Stimulated activated naive CD4-positive, alpha-beta T cell treated with Interleukin-2 at 50 U/mL for 16 hours (primary cell): ENCODE measurements at regions not wholly inside any gene's neighbourhood (a gene's known extent, or its start where the extent isn't known, plus 50 kb on each side); places are given as distances from the start of the nearest gene placed in this dataset.
"Not testable (repeated sequence)": the region's sequence is repeated elsewhere in the genome, so short reads cannot be mapped to it uniquely, and the experiment has no call there.

Experiments used
- DNase-seq: peaks from one replicate; lab custom pipeline; 2025; lab: John Stamatoyannopoulos, UW

DNA sequence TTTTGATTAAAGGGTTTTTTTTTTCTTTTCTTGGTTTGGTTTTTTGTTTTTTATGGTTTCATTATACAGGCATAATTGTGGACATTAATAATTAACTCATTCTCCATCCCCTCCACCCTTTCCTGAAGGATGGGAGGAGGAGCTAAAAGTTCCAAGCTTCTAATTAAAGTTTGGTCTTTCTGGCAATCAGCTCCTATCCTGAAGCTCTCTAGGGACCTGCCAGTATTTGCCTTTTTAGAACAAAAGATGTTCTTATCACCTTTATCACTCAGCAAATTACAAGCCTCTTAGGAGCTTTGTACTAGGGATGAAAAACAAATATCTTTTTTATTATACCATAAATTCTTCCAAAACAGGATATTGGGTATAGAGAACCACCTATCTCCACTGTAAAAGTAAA is 589.8 kb downstream of the PDHA2 start:
- no peak for DNase-seq

DNA sequence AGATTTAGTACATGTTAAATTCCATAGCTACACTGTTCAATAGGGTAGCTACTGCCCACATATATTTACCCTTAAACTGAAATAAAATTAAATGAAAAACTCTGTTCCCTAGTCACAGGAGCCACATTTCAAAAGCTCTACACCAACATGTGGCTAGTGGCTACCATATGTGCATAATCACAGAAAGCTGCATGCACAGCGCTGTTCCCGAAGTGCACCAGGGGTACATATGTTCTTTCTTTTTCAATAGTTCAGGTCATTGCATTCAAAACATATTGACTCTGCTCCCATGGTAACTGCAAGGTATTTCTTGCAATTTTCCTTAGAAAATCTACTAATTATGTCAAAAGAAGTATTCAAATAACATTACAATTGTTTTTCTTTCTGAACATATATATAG is 591.2 kb downstream of the PDHA2 start:
- no peak for DNase-seq

DNA sequence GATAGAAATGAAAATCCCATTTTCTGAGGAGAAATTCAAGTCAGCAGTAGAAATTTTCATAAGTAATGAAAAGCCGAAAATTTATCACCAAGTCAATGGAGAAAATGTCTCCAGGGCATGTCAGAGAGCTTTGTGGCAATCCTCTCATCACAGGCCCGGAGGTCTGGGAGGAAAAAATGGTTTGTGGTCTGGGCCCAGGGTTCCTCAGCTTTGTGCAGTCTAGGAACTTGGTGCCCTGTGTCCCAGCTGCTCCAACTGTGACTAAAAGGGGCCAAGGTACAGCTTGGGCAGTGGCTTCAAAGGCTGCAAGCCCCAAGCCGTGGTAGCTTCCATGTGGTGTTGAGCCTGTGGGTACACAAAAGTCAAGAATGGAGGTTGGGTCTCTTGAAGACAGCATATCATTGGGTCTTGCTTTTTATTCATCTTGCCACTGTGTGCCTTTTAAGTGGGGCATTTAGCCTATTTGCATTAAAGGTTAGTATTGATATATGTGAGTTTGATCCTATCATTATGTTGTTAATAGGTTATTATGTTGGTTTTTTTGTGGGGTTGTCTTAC is 608.5 kb downstream of the PDHA2 start:
- DNase-seq: no peak

DNA sequence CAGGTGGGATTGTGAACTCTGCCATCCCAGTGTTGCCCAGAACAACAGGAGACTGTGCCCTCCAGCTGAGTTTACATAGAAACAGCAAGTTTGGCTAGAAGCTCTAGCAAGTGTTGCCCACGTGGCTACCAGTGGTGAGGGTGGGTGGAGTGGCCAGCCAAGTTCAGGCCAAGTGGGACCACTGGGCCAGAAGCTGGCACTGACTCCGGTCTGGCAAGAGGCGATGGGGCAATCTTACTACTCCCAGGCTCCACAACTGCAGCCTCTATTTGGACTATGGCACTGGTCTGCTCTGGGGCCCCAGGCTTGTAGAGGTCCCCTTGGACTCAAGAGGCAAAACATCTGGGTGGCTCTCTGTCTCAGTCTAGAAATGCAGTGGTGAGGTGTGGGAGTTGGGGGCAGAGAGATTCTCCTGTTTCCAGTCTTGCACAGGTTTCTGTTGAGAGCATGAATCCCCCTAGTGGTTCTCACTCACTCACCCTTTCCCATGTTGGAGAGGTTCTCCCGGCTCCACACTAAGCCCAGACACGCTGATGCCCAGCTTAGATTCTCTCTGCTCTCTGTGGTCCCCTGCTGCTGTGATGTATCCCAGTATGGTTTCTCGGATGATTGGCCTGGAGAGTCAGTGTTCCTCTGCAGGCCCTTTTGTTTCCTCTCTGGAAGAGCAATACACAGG is 615.3 kb downstream of the PDHA2 start:
- no peak for DNase-seq

DNA sequence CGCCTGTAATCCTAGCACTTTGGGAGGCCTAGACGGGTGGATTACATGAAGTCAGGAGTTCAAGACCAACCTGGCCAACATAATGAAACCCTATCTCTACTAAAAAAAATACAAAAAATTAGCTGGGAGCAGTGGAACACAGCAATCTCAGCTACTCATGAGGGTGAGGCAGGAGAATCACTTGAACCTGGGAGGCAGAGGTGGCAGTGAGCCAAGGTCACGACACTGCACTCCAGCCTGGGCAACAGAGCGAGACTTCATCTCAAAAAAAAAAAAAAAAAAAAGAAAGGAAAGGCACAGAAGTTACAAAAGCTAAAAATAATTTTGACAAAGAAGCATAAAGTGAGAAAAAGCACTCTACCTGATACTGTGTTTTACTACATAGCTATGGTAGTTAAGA is 618.1 kb downstream of the PDHA2 start:
- DNase-seq: not testable (repeated sequence)

DNA sequence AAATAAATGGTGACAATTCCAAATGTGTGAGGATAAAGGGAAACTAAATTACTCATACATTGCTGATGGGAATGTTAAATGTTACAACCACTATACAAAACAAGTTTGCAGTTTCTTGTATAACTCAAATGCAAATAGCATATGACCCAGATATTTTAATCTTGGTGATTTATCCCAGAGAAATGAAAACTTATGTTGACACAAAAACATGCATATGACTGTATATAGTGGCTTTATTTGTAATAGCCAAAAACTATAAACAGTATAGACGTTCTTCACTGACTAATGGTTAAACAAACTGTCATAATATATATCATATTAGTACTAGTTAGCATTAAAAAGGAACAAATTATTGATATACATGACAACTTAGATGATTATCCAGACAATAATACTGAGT is 619.2 kb downstream of the PDHA2 start:
- no peak for DNase-seq

DNA sequence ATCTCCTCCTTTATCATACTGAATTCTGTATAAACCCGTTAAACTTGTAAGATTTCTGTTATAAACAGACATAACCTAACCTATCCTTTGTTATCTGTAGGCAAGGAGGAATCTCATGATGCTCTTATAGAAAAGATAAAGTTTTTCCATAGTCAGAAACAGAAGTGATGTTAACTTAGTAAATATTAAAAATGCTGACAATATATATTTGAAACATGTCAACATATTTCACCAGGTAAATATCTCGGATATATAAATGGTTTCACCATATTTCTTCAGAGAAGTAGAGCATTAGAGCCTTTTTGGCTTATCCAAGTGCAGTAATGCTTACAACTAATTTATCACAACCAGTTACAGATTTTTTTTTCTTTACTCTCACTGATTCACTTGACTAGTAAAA is 625.9 kb downstream of the PDHA2 start:
- DNase-seq: no peak

DNA sequence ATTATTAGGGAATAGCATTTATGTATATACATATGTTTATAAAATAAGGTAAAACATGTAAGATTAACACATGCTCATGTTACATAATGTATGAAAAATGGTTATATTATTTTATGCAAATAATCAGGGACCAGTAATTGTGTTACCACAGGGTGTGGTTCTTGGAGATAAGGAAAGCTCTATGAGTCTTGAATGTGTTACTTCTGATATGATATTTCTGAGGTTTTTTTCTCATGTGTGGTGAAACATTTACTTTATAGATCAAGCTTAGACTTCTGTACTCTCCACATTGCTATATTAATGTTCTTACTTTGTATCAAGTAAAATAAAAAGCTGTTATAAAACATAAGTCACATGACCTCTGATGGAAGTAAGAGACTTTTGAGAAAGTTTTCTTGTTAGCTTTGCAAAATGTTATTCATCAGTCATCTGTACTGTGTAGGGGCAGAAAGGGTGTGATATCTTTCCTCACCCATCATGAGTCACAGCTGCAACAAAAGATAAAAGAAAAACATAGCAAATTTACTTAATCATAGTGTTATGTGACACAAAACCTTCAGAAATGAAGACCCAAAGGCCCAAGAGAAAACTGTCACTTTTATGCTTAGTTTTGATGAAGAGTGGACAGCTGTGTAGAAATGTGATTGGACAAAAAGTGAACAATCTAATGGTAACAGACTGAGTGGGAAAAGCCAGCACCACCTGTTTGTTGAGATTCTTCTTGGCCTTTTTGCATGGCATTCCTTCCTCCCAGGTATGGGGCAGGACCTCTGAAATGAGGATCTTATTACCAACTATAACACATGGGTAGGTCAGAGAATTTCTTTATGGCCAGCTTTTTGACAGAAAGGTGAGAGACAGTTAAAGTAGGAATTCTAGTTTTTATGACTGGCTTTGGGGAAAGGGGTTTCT is 632.3 kb downstream of the PDHA2 start:
- no peak for DNase-seq

DNA sequence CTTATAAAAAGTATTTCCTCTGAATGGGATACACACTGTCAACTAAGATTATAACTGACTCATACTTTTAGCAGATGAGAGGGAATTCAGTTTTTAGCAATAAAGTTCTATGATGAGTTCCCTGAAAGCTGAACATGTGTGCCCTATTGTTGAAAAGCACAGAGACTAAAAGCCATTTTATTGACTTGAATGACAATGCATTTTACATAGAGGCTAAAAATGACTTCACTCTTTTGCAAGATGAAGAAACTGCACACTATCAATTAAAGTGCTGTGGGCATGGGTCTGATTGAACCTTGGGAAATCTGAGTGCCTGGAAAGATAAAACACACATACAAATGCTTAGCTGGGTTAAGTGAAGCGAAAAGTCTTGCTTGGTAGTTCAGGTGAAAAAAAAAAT is 633.4 kb downstream of the PDHA2 start:
- no peak for DNase-seq

DNA sequence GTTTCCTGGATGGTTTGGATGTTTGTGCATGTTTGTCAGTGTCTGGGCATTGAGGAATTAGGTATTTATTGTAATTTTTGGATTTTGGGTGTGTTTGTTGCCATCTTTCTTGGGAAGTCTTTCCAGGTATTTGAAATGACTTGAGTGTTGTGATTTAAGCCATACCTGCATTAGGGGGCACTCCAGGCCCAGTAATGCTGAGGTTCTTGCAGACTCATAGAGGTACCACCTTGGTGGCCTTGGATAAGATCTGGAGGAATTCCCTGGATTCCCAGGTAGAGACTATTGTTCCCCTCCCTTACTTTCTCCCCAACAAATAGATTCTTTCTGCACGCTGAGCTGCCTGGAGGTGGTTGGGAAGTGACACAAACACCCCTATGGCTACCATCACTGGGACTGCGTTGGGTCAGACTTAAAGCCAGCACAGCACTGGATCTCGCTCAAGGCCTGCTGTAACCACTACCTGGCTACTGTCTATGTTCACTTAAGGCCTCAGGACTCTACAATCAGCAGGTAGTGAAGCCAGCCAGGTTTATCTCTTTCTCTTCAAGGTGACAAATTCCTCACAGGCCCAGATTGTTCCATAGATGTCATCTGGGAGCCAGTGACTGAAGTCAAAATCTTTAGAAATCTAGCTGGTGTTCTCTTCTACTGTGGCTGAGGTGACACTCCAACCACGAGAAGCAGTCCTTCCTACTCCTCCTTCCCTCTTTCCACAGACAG is 643.6 kb downstream of the PDHA2 start:
- DNase-seq: no peak

DNA sequence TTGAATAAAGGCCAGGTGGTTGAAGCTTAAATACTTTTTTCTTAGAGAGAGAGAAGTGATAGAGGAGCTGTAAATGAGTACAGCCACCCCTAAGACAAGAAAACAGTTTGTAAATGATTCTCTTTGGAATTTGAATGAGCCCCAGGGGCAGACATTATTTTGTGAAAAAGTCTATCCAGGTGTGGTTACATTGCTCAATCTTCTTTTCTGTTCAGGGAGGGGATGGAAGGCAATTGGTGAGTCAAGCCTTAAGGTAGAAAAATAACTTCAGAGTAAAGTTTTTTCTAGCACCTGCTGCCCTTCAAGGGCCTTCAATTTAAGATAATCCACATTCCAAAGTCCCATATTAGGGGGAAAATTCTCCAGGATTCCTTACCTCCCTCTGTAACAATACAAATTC is 646.7 kb downstream of the PDHA2 start:
- DNase-seq: no peak

DNA sequence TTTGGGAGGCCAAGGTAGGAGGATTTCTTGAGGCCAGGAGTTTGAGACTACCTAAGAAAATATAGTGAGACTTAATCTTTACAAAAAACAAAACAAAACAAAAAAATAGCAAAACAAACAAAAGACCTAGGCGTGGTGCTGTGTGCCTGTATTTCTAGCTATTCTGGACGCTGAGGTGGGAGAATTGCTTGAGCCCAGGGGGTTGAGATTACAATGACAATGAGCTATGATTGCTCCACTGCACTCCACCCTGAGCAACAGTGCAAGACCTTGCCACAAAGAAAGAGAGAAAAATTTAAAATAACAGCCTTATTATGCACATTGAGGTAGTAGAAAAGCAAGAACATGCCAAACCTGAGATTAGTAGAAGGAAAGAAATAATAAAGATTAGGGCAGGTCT is 657.7 kb downstream of the PDHA2 start:
- no peak for DNase-seq

DNA sequence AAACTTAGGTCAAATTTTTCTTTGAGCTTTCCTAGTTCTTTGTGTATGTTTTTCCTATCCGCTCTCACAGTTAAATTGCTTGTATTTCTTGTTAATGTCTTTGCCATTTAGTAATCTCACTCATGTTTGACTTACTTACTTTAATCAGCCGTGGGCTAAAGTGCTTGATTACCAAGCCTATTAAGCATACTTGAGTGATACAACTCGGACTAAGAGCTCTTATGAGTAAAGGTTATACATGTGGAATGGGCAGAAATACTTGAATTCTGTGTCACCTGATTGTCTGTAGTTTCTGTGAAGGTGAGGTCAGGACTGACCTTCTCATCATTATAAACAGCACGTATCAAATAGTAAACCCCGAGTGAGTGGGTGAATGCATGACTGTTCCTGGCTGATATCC is 664.5 kb downstream of the PDHA2 start:
- DNase-seq: no peak

DNA sequence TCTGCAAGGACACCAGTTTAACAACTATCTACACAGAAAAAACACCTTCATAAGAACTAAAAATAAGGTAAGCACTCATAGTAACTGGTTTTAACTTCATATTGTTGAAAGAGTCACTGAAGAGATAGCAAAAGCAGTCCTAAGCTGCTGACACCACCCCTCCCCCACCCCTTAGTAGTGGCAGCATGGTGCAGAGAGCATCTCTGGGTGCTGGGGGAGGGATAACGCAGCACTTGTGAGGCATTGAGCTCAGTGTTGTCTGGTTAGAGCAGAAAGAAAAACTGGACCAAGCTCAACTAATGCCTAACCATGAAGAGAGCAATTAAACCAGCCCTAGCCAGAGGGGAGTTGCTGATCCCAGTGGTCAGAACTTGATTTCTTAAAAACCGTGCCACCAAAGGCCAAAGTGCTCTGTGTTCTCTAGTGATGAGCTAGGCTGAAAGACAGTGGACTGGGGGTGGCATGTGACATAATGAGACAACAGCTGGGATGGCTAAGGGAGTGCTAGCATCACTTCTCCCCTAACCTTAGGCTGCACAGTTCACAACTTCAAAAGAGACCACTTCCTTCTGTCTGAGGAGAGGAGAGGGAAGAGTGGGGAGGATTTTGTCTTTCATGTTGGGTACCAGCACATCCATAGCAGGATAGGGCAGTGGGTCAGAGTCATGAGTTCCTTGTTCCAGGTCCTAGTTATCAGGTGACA is 669.3 kb downstream of the PDHA2 start:
- no peak for DNase-seq

DNA sequence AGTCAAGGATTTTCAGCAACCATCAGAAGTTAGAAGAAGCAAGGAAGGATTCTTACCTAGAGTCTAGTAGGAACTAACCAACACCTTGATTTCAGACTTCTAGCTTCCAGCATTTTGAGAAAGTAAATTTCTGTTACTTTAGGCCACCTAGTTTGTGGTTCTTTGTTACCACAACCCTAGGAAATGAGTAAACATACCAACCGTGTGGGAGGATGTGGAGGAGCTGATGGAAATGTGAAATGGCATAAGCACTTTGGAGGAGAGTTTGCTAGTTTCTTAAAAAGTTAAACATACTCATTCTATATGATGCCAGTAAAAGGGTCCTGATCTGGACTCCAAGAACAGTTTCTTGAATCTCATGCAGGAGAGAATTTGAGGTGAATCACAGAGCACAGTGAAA is 679.4 kb downstream of the PDHA2 start:
- no peak for DNase-seq

DNA sequence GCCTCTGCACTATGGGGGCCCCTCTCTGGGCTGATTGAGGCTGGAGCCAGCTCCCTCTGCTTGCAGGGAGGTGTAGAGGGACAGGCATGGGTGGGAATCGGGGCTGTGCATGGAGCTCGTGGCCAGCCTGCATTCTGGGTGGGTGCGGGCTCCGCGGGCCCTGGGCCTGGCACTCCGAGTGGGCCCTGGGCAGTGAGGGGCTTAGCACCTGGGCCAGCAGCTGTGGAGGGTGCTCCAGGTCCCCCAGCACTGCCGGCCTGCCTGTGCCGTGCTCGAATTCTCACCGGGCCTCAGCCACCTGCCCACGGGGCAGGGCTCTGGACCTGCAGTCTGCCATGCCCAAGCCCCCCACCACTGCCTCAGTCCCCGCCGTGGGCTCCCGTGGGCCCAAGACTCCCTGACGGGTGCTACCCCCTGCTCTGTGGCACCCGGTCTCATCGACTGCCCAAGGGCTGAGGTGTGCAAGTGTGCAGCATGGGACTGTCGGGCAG is 681.2 kb downstream of the PDHA2 start:
- no peak for DNase-seq

DNA sequence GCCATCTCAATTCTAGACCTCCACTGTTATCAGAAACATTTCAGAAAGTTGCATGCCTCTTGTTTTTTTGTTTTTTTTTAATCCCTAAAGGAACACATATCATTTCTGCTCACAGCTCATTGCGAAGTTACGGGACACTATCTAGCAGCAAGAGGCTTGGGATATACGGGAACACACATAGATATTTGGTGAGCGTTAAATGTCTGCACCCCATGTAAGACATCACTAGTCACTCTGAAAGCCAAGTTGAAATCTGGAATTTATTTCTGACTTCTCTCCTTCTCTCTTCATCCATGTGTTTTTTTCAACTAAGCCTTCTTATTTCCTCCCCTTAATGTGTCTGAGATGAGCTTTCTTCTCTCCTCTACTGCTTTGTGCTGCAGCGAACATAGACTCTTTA is 683.7 kb downstream of the PDHA2 start:
- no peak for DNase-seq

DNA sequence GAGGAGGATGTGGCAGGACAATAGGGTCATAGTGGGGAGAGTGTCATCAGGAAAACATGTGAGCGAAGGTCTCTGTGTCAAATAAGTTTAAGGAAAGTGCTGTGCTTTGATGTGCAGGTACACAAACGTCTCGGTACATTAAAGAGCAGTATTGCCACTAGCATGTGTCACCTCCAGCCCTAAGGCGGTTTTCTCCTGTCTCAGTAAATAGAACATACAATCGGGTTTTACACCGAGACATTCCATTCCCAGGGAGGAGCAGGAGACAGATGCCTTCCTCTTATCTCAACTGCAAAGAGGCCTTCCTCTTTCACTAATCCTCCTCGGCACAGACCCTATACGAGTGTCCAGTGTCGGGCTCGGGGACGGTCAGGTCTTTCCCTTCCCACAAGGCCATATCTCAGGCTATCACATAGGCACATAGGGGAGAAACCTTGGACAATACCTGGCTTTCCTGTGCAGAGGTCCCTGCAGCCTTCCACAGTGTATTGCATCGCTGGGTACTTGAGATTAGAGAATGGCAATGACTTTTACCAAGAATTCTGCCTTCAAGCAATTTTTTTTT is 684.5 kb downstream of the PDHA2 start:
- no peak for DNase-seq

DNA sequence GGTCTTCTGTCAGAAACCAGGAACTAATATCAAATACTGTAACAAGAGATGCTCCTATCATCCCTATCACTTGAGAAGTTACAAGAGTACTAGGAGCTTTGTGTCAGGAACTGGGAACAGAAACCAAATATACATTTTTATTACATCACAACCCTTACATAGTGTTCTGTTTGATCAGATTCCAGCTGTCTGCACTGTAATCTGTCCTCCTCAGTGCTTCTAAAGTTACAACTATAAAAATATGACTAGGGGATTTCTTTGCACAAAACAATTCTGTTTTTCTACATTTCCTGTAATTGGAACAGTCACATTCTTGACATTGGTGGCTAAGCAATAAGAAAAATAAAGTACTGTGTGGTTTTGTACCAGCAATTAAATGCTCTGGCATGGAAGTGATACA is 686.0 kb downstream of the PDHA2 start:
- no peak for DNase-seq

DNA sequence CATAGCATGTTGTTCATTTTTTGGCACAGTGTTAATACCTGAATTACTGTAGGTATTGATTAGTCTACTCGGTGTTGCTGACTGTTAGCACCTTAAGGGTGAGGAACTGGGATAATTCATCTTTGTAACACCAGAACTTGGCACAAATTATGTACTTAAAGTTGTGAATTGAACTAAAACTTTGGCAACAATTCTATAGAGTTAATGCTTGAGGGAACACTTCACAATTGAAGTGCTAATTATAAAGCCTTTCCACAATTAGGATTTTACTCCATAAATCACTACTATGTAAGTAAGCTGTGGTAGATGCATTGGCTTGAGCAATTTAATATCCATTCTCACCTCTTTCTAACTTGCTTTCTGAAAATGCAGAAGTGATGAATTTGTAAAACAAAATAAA is 686.7 kb downstream of the PDHA2 start:
- DNase-seq: no peak

DNA sequence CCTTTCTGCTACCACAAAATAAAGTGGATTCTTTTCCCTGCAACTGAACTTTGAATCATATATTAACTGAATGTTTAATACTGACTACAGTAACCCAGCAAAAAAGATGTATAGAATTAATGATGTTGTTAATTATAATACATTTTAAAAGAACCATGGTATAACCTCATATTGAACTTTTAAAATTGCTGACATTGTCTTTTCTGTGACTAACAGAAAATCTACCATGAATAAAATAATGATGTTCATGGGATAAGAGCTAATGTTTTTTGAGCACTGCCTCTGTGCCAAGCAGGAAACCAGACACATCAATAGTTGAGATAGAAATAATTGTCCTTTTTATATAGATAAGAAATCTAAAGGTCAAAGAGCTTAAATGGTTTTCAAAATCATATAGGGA is 691.9 kb downstream of the PDHA2 start:
- DNase-seq: no peak

DNA sequence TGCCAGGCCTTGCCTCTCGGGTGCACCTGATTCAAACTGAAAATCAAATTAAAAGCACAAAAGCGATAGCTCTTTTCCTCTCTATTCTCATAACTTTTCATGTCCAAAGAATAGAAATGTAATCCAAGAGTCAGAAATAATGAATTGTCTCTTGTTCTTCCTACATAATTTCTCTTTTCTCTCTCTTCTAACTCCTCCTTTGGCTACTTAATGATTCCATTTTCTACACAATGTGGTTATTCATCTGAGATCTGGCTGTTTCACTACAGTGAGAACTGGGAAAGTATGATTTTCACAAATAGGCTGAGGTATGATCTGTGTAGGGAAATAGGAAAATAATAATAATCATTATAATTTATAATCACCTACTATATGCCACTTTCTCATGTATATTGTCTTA is 703.5 kb downstream of the PDHA2 start:
- DNase-seq: no peak
